ENCODE measurements at regions not wholly inside any gene's neighbourhood (a gene's known extent, or its start where the extent isn't known, plus 50 kb on each side); places are given as distances from the start of the nearest gene placed in this dataset.

- TF ChIP-seq EP300 (IDR thresholded peaks at IDR 0.05) (no peak), CTCF (IDR thresholded peaks at IDR 0.05) (no peak), POLR2A (IDR thresholded peaks at IDR 0.05) (no peak), POLR2AphosphoS5 (IDR thresholded peaks at IDR 0.05) (no peak)
Measured at GRCh38 chr3:40677321-40677720, 152.6 kb downstream of the ZNF621 start.
